ENCODE measurements at regions not wholly inside any gene's neighbourhood (a gene's known extent, or its start where the extent isn't known, plus 50 kb on each side); places are given as distances from the start of the nearest gene placed in this dataset.

DNA sequence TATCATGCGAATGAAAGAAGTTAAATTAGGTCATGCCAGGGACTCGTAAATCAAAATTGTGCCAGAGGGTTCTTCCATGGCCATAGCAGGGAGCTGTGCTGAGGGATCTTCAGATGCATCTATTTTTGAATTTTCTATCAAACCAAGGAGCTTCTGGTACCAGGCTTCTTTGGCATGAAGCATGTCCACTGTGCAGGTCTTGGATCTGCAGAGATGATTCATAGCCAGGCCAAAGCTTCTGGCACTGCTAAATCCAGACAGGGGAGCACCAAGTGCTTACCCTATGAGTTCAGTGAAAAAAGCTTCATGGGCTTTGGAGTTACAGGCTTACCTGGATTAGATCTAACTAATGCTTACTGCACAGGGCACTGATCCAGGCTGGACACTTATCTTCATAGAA lies 154.2 kb upstream of the DAB1 start:
- TF ChIP-seq, protein P1, sequence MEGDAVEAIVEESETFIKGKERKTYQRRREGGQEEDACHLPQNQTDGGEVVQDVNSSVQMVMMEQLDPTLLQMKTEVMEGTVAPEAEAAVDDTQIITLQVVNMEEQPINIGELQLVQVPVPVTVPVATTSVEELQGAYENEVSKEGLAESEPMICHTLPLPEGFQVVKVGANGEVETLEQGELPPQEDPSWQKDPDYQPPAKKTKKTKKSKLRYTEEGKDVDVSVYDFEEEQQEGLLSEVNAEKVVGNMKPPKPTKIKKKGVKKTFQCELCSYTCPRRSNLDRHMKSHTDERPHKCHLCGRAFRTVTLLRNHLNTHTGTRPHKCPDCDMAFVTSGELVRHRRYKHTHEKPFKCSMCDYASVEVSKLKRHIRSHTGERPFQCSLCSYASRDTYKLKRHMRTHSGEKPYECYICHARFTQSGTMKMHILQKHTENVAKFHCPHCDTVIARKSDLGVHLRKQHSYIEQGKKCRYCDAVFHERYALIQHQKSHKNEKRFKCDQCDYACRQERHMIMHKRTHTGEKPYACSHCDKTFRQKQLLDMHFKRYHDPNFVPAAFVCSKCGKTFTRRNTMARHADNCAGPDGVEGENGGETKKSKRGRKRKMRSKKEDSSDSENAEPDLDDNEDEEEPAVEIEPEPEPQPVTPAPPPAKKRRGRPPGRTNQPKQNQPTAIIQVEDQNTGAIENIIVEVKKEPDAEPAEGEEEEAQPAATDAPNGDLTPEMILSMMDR (IDR thresholded peaks at IDR 0.05): no peak

GRCh38 chr1:57576756-57577155 lies 152.9 kb upstream of the DAB1 start:
- TF ChIP-seq, protein P1 (IDR thresholded peaks at IDR 0.05): no peak

GRCh38 chr1:57572016-57572415 lies 148.2 kb upstream of the DAB1 start:
- TF ChIP-seq, protein P1 (IDR thresholded peaks at IDR 0.05): no peak

DNA sequence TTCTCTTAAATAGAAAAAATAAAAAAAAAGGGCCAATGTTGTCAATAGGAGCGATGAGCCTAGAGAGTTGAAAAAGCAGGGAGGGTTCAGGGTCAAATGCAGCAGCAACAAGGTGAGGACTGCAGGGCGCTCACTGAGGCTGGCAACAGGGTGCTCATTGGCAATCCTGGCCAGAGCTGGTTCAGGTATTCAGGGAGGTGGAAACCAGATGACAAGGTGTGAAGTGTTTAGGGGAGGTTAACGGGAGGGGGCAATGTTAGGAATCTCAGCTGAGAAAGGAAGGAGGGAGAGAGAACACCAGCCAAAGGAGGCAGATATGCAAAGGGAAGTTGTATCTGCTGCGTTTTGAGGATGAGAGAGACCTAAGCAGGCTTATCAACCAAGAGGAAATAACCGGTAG lies 129.8 kb upstream of the DAB1 start:
- TF ChIP-seq, protein P1 (IDR thresholded peaks at IDR 0.05): no peak

DNA sequence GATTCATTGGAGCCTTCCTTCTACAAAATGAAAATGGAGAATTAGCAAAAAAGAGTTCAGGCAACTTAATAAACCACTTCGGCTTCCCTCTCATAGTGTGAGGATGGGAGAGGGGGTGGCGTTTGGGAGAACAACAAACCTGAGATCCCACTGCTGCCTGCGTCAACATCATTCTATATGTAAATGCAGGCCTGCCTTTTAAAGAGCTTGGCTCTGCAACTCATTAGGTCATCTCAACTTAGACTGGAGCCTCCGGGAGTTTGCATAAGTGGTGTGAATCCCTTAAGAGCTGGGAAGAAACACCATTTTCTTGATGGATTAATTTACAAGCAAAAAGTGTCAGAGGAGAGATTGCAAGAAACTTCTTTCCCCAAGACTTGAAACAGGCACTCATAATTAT lies 127.6 kb upstream of the DAB1 start:
- TF ChIP-seq, protein P1 (IDR thresholded peaks at IDR 0.05): no peak

GRCh38 chr1:57550092-57550491 lies 126.2 kb upstream of the DAB1 start:
- TF ChIP-seq, protein P1 (IDR thresholded peaks at IDR 0.05): no peak

GRCh38 chr1:57549300-57549699 lies 125.4 kb upstream of the DAB1 start:
- TF ChIP-seq, protein P1 (IDR thresholded peaks at IDR 0.05): no peak
